WTC11 (cell line): ENCODE measurements at regions not wholly inside any gene's neighbourhood (a gene's known extent, or its start where the extent isn't known, plus 50 kb on each side); places are given as distances from the start of the nearest gene placed in this dataset.

Experiments used
- ATAC-seq: fragments of 200-7000 bp; cut with Tn5 transposase; 2 replicates; pipeline ENCODE4 v1.10.0; 2021; ENCODE audit warnings: mild to moderate bottlenecking, moderate library complexity
- CTCF ChIA-PET: fragments of 300-600 bp; sonication (Branson Sonifier 250); formaldehyde crosslinking; loops from one replicate; lab custom pipeline; 2021; ENCODE audit warnings: antibody characterized with exemption; lab: Charles Lee
- POLR2A ChIA-PET: fragments of 350-600 bp; sonication (Branson Sonifier 250); formaldehyde crosslinking; loops from one replicate; lab custom pipeline; 2021; ENCODE audit warnings: antibody characterized with exemption; lab: Charles Lee
- DNase-seq: peaks from one replicate; pipeline ENCODE4 v3.0.0; 2021; ENCODE audit warnings: low spot score
- H3K27ac Mint-ChIP-seq: 2 replicates; pipeline ENCODE4 v1.8.0; 2021; ENCODE audit warnings: mixed read lengths
- H3K27me3 Mint-ChIP-seq: 2 replicates; pipeline ENCODE4 v1.8.0; 2021; ENCODE audit warnings: low read depth, mild to moderate bottlenecking, moderate library complexity, mixed read lengths
- H3K36me3 Mint-ChIP-seq: 2 replicates; pipeline ENCODE4 v1.8.0; 2021; ENCODE audit warnings: mixed read lengths
- H3K4me1 Mint-ChIP-seq: 2 replicates; pipeline ENCODE4 v1.8.0; 2022; ENCODE audit warnings: mixed read lengths
- H3K4me3 Mint-ChIP-seq: 2 replicates; pipeline ENCODE4 v1.8.0; 2021; ENCODE audit warnings: mild to moderate bottlenecking, moderate library complexity, mixed read lengths
- H3K9me3 Mint-ChIP-seq: 2 replicates; pipeline ENCODE4 v1.8.0; 2021; ENCODE audit warnings: mixed read lengths
- ATF1 ChIP-seq: sonication (generic); formaldehyde crosslinking; IDR thresholded peaks from 2 replicates; pipeline ENCODE4 v1.8.1; 2023; ENCODE audit warnings: mild to moderate bottlenecking, moderate library complexity, missing genetic modification reagents
- CDX4 ChIP-seq: fragments of 250-450 bp; sonication (Bioruptor Pico); IDR thresholded peaks from 2 replicates; pipeline ENCODE4 v1.9.0; 2021; ENCODE audit warnings: moderate library complexity, mild to moderate bottlenecking, inconsistent platforms, borderline replicate concordance
- GRHL2 ChIP-seq: fragments of 250-450 bp; sonication (Bioruptor Pico); IDR thresholded peaks from 2 replicates; pipeline ENCODE4 v1.8.0; 2022; ENCODE audit warnings: mild to moderate bottlenecking, moderate library complexity; ENCODE audit not compliant: insufficient replicate concordance, severe bottlenecking
- GTF2I ChIP-seq: fragments of 250-450 bp; sonication (Bioruptor Pico); conservative IDR thresholded peaks from 2 replicates; pipeline ENCODE4 v1.4.0; 2021; ENCODE audit warnings: mild to moderate bottlenecking
- KAT7 ChIP-seq: sonication (generic); formaldehyde crosslinking; IDR thresholded peaks from 2 replicates; pipeline ENCODE4 v1.8.1; 2023; ENCODE audit warnings: missing genetic modification reagents, mild to moderate bottlenecking, borderline replicate concordance
- MLX ChIP-seq: sonication (generic); formaldehyde crosslinking; IDR thresholded peaks from 2 replicates; pipeline ENCODE4 v1.8.1; 2023; ENCODE audit warnings: mild to moderate bottlenecking, missing genetic modification reagents, moderate library complexity
- NFE2L1 ChIP-seq: sonication (generic); formaldehyde crosslinking; IDR thresholded peaks from 2 replicates; pipeline ENCODE4 v1.8.1; 2023; ENCODE audit warnings: missing genetic modification reagents
- TP53 ChIP-seq: sonication (generic); formaldehyde crosslinking; IDR thresholded peaks from 2 replicates; pipeline ENCODE4 v1.8.1; 2023; ENCODE audit warnings: mild to moderate bottlenecking, missing genetic modification reagents
- ZBTB21 ChIP-seq: sonication (generic); formaldehyde crosslinking; IDR thresholded peaks from 2 replicates; pipeline ENCODE4 v1.8.1; 2023; ENCODE audit warnings: mild to moderate bottlenecking, missing genetic modification reagents, borderline replicate concordance
- ZNF423 ChIP-seq: fragments of 250-450 bp; sonication (Bioruptor Pico); IDR thresholded peaks from 2 replicates; pipeline ENCODE4 v2.1.2; 2022; ENCODE audit warnings: mild to moderate bottlenecking, moderate library complexity
- ZNF425 ChIP-seq: fragments of 250-450 bp; sonication (Bioruptor Pico); conservative IDR thresholded peaks from 2 replicates; pipeline ENCODE4 v1.9.0; 2021; ENCODE audit warnings: mild to moderate bottlenecking
- TF ChIP-seq, protein P1 (sequence below): sonication (generic); formaldehyde crosslinking; IDR thresholded peaks from 2 replicates; pipeline ENCODE4 v1.8.1; 2023; ENCODE audit warnings: mild to moderate bottlenecking, missing genetic modification reagents, borderline replicate concordance
- TF ChIP-seq, protein P2 (sequence below): sonication (generic); formaldehyde crosslinking; IDR thresholded peaks from 2 replicates; pipeline ENCODE4 v1.8.1; 2023; ENCODE audit warnings: mild to moderate bottlenecking, missing genetic modification reagents
- TF ChIP-seq, protein P3 (sequence below): fragments of 250-450 bp; sonication (Bioruptor Pico); IDR thresholded peaks from 2 replicates; pipeline ENCODE4 v1.8.0; 2021; ENCODE audit warnings: mild to moderate bottlenecking
- TF ChIP-seq, protein P4 (sequence below): fragments of 250-450 bp; sonication (Bioruptor Pico); IDR thresholded peaks from 2 replicates; pipeline ENCODE4 v1.9.0; 2021; ENCODE audit warnings: mild to moderate bottlenecking
- TF ChIP-seq, protein P5 (sequence below): fragments of 250-450 bp; sonication (Bioruptor Pico); IDR thresholded peaks from 2 replicates; pipeline ENCODE4 v2.1.2; 2022; ENCODE audit warnings: mild to moderate bottlenecking, moderate library complexity
- TF ChIP-seq, protein P6 (sequence below): sonication (generic); formaldehyde crosslinking; IDR thresholded peaks from 2 replicates; pipeline ENCODE4 v1.8.0; 2022; ENCODE audit warnings: mild to moderate bottlenecking, missing genetic modification reagents

DNA sequence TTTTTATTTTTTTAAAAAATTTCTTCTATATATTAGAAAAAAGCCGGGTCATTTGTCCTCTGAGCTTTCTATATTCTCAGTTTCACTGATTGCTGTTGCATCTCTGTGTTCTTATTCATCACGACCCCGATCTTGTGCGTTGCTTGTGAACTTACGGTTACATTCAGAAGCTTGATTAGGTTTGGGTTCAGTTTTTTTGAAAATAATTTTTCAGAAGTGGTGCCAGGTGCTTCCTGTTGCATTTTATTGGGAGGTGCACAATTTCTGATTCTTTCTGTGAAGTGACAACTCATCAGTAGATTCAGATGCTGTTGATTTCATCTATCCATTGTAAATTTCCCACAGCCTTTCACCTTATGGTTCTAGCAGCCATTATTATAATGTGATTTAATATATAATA, 147.3 kb downstream of the INHBB start (continued):
- TF ChIP-seq ATF1, result no peak

DNA sequence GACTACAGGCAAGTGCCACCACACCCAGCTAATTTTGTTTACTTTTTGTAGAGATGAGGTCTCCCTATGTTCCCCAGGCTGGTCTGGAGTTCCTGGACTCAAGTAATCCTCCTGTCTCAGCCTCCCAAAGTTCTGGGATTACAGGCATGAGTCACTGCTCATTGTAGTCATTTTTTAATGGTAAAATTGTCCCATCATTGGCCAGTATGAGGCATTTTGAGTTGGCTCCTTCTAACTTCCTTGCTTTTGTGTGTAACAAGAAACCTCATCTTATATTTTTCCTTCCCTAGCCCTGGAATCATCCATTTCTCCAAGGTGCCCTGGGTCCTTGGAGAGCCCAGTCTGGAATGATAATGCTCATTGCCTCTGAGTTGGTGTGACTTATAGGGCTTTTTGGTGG, 148.5 kb downstream of the INHBB start:
- Mint-ChIP-seq H3K9me3 (no peaks in the 10 kb centered on the region), H3K4me1 (no peaks in the 10 kb centered on the region), H3K27ac (no peak overlapping the region), H3K27me3 (peaks cover 33% of the 10 kb centered on the region), H3K4me3 (no peak overlapping the region), H3K36me3 (no peaks in the 10 kb centered on the region)
- CTCF ChIA-PET, result interaction anchor here (0.7 to 1.2 kb wide), 3 partner anchors 19 to 158 kb away, joined by 3 read pairs; no protein-coding TSS in a partner anchor
- no peak for ATAC-seq
- TF ChIP-seq, protein P1, sequence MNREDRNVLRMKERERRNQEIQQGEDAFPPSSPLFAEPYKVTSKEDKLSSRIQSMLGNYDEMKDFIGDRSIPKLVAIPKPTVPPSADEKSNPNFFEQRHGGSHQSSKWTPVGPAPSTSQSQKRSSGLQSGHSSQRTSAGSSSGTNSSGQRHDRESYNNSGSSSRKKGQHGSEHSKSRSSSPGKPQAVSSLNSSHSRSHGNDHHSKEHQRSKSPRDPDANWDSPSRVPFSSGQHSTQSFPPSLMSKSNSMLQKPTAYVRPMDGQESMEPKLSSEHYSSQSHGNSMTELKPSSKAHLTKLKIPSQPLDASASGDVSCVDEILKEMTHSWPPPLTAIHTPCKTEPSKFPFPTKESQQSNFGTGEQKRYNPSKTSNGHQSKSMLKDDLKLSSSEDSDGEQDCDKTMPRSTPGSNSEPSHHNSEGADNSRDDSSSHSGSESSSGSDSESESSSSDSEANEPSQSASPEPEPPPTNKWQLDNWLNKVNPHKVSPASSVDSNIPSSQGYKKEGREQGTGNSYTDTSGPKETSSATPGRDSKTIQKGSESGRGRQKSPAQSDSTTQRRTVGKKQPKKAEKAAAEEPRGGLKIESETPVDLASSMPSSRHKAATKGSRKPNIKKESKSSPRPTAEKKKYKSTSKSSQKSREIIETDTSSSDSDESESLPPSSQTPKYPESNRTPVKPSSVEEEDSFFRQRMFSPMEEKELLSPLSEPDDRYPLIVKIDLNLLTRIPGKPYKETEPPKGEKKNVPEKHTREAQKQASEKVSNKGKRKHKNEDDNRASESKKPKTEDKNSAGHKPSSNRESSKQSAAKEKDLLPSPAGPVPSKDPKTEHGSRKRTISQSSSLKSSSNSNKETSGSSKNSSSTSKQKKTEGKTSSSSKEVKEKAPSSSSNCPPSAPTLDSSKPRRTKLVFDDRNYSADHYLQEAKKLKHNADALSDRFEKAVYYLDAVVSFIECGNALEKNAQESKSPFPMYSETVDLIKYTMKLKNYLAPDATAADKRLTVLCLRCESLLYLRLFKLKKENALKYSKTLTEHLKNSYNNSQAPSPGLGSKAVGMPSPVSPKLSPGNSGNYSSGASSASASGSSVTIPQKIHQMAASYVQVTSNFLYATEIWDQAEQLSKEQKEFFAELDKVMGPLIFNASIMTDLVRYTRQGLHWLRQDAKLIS, result no peak
- TF ChIP-seq MLX (no peak), ZNF423 (no peak), ZNF425 (CRISPR knock-in tag) (no peak), NFE2L1 (no peak), GTF2I (CRISPR knock-in tag) (no peak), CDX4 (CRISPR knock-in tag) (no peak), TP53 (CRISPR knock-in tag) (no peak), ZBTB21 (CRISPR knock-in tag) (no peak), KAT7 (CRISPR knock-in tag) (no peak), GRHL2 (no peak)
- TF ChIP-seq, protein P2, sequence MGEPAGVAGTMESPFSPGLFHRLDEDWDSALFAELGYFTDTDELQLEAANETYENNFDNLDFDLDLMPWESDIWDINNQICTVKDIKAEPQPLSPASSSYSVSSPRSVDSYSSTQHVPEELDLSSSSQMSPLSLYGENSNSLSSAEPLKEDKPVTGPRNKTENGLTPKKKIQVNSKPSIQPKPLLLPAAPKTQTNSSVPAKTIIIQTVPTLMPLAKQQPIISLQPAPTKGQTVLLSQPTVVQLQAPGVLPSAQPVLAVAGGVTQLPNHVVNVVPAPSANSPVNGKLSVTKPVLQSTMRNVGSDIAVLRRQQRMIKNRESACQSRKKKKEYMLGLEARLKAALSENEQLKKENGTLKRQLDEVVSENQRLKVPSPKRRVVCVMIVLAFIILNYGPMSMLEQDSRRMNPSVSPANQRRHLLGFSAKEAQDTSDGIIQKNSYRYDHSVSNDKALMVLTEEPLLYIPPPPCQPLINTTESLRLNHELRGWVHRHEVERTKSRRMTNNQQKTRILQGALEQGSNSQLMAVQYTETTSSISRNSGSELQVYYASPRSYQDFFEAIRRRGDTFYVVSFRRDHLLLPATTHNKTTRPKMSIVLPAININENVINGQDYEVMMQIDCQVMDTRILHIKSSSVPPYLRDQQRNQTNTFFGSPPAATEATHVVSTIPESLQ, result no peak
- TF ChIP-seq, protein P3, sequence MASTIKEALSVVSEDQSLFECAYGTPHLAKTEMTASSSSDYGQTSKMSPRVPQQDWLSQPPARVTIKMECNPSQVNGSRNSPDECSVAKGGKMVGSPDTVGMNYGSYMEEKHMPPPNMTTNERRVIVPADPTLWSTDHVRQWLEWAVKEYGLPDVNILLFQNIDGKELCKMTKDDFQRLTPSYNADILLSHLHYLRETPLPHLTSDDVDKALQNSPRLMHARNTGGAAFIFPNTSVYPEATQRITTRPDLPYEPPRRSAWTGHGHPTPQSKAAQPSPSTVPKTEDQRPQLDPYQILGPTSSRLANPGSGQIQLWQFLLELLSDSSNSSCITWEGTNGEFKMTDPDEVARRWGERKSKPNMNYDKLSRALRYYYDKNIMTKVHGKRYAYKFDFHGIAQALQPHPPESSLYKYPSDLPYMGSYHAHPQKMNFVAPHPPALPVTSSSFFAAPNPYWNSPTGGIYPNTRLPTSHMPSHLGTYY (CRISPR knock-in tag), result no peak
- TF ChIP-seq, protein P4, sequence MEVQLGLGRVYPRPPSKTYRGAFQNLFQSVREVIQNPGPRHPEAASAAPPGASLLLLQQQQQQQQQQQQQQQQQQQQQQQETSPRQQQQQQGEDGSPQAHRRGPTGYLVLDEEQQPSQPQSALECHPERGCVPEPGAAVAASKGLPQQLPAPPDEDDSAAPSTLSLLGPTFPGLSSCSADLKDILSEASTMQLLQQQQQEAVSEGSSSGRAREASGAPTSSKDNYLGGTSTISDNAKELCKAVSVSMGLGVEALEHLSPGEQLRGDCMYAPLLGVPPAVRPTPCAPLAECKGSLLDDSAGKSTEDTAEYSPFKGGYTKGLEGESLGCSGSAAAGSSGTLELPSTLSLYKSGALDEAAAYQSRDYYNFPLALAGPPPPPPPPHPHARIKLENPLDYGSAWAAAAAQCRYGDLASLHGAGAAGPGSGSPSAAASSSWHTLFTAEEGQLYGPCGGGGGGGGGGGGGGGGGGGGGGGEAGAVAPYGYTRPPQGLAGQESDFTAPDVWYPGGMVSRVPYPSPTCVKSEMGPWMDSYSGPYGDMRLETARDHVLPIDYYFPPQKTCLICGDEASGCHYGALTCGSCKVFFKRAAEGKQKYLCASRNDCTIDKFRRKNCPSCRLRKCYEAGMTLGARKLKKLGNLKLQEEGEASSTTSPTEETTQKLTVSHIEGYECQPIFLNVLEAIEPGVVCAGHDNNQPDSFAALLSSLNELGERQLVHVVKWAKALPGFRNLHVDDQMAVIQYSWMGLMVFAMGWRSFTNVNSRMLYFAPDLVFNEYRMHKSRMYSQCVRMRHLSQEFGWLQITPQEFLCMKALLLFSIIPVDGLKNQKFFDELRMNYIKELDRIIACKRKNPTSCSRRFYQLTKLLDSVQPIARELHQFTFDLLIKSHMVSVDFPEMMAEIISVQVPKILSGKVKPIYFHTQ, result no peak
- TF ChIP-seq, protein P5, sequence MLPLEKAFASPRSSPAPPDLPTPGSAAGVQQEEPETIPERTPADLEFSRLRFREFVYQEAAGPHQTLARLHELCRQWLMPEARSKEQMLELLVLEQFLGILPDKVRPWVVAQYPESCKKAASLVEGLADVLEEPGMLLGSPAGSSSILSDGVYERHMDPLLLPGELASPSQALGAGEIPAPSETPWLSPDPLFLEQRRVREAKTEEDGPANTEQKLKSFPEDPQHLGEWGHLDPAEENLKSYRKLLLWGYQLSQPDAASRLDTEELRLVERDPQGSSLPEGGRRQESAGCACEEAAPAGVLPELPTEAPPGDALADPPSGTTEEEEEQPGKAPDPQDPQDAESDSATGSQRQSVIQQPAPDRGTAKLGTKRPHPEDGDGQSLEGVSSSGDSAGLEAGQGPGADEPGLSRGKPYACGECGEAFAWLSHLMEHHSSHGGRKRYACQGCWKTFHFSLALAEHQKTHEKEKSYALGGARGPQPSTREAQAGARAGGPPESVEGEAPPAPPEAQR (CRISPR knock-in tag), result no peak
- TF ChIP-seq, protein P6, sequence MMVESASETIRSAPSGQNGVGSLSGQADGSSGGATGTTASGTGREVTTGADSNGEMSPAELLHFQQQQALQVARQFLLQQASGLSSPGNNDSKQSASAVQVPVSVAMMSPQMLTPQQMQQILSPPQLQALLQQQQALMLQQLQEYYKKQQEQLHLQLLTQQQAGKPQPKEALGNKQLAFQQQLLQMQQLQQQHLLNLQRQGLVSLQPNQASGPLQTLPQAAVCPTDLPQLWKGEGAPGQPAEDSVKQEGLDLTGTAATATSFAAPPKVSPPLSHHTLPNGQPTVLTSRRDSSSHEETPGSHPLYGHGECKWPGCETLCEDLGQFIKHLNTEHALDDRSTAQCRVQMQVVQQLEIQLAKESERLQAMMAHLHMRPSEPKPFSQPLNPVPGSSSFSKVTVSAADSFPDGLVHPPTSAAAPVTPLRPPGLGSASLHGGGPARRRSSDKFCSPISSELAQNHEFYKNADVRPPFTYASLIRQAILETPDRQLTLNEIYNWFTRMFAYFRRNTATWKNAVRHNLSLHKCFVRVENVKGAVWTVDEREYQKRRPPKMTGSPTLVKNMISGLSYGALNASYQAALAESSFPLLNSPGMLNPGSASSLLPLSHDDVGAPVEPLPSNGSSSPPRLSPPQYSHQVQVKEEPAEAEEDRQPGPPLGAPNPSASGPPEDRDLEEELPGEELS (CRISPR knock-in tag), result no peak
- no peak for DNase-seq
- POLR2A ChIA-PET, result no interaction called here
